ENCODE measurements at regions not wholly inside any gene's neighbourhood (a gene's known extent, or its start where the extent isn't known, plus 50 kb on each side); places are given as distances from the start of the nearest gene placed in this dataset.

- Histone ChIP-seq H3K4me3 (ENCODE audit: insufficient read depth, low read depth, low read length, poor library complexity, severe bottlenecking) (no peak overlapping the region), H3K27me3 (replicated peaks; ENCODE audit: control insufficient read depth, insufficient read depth, low read length, poor library complexity, severe bottlenecking) (no peaks in the 10 kb centered on the region), H3K4me1 (ENCODE audit: control insufficient read depth, insufficient read depth, low read length, poor library complexity, severe bottlenecking) (no peaks in the 10 kb centered on the region), H3K9me3 (ENCODE audit: control insufficient read depth, low read length) (no peaks in the 10 kb centered on the region), H3K27ac (ENCODE audit: insufficient read depth, low read length, poor library complexity, severe bottlenecking) (no peak overlapping the region), H3K36me3 (ENCODE audit: control insufficient read depth, insufficient read depth, low read length) (no peaks in the 10 kb centered on the region)
- no peak for DNase-seq
These were observed 192.8 kb upstream of the BCOR start for GRCh38 chrX:40290517-40290916.

- Histone ChIP-seq H3K9me3 (ENCODE audit: control insufficient read depth, low read length) (no peaks in the 10 kb centered on the region), H3K4me3 (ENCODE audit: insufficient read depth, low read depth, low read length, poor library complexity, severe bottlenecking) (no peak overlapping the region), H3K4me1 (ENCODE audit: control insufficient read depth, insufficient read depth, low read length, poor library complexity, severe bottlenecking) (peaks cover 7% of the 10 kb centered on the region), H3K27me3 (replicated peaks; ENCODE audit: control insufficient read depth, insufficient read depth, low read length, poor library complexity, severe bottlenecking) (no peaks in the 10 kb centered on the region), H3K36me3 (ENCODE audit: control insufficient read depth, insufficient read depth, low read length) (no peaks in the 10 kb centered on the region), H3K27ac (ENCODE audit: insufficient read depth, low read length, poor library complexity, severe bottlenecking) (no peak overlapping the region)
- DNase-seq, result no peak
These were observed 188.1 kb upstream of the BCOR start for GRCh38 chrX:40285876-40286275.

GRCh38 chrX:40284852-40285251 is 187.1 kb upstream of the BCOR start:
- peaks cover 7% of the 10 kb centered on the region for H3K4me1 ChIP-seq (ENCODE audit: control insufficient read depth, insufficient read depth, low read length, poor library complexity, severe bottlenecking)
- H3K9me3 ChIP-seq (ENCODE audit: control insufficient read depth, low read length), result no peaks in the 10 kb centered on the region
- no peak overlapping the region for H3K4me3 ChIP-seq (ENCODE audit: insufficient read depth, low read depth, low read length, poor library complexity, severe bottlenecking)
- H3K27ac ChIP-seq (ENCODE audit: insufficient read depth, low read length, poor library complexity, severe bottlenecking), result no peak overlapping the region
- H3K27me3 ChIP-seq (replicated peaks; ENCODE audit: control insufficient read depth, insufficient read depth, low read length, poor library complexity, severe bottlenecking), result no peaks in the 10 kb centered on the region
- H3K36me3 ChIP-seq (ENCODE audit: control insufficient read depth, insufficient read depth, low read length), result no peaks in the 10 kb centered on the region
- no peak for DNase-seq

GRCh38 chrX:40283981-40284380 is 186.2 kb upstream of the BCOR start:
- peaks cover 15% of the 10 kb centered on the region for H3K4me1 ChIP-seq (ENCODE audit: control insufficient read depth, insufficient read depth, low read length, poor library complexity, severe bottlenecking)
- no peak for DNase-seq
- H3K36me3 ChIP-seq (ENCODE audit: control insufficient read depth, insufficient read depth, low read length), result no peaks in the 10 kb centered on the region
- no peak overlapping the region for H3K4me3 ChIP-seq (ENCODE audit: insufficient read depth, low read depth, low read length, poor library complexity, severe bottlenecking)
- no peak overlapping the region for H3K27ac ChIP-seq (ENCODE audit: insufficient read depth, low read length, poor library complexity, severe bottlenecking)
- no peaks in the 10 kb centered on the region for H3K9me3 ChIP-seq (ENCODE audit: control insufficient read depth, low read length)
- H3K27me3 ChIP-seq (replicated peaks; ENCODE audit: control insufficient read depth, insufficient read depth, low read length, poor library complexity, severe bottlenecking), result no peaks in the 10 kb centered on the region

- Histone ChIP-seq H3K27ac (ENCODE audit: insufficient read depth, low read length, poor library complexity, severe bottlenecking) (no peak overlapping the region), H3K4me1 (ENCODE audit: control insufficient read depth, insufficient read depth, low read length, poor library complexity, severe bottlenecking) (peaks cover 16% of the 10 kb centered on the region), H3K36me3 (ENCODE audit: control insufficient read depth, insufficient read depth, low read length) (no peaks in the 10 kb centered on the region), H3K4me3 (ENCODE audit: insufficient read depth, low read depth, low read length, poor library complexity, severe bottlenecking) (no peak overlapping the region), H3K27me3 (replicated peaks; ENCODE audit: control insufficient read depth, insufficient read depth, low read length, poor library complexity, severe bottlenecking) (no peaks in the 10 kb centered on the region), H3K9me3 (ENCODE audit: control insufficient read depth, low read length) (no peaks in the 10 kb centered on the region)
- no peak for DNase-seq
These were observed 185.3 kb upstream of the BCOR start for GRCh38 chrX:40282946-40283660.

- peaks cover 20% of the 10 kb centered on the region for H3K4me1 ChIP-seq (ENCODE audit: control insufficient read depth, insufficient read depth, low read length, poor library complexity, severe bottlenecking)
- no peaks in the 10 kb centered on the region for H3K27me3 ChIP-seq (replicated peaks; ENCODE audit: control insufficient read depth, insufficient read depth, low read length, poor library complexity, severe bottlenecking)
- no peaks in the 10 kb centered on the region for H3K36me3 ChIP-seq (ENCODE audit: control insufficient read depth, insufficient read depth, low read length)
- H3K4me3 ChIP-seq (ENCODE audit: insufficient read depth, low read depth, low read length, poor library complexity, severe bottlenecking), result no peak overlapping the region
- H3K27ac ChIP-seq (ENCODE audit: insufficient read depth, low read length, poor library complexity, severe bottlenecking), result no peak overlapping the region
- H3K9me3 ChIP-seq (ENCODE audit: control insufficient read depth, low read length), result no peaks in the 10 kb centered on the region
- DNase-seq, result no peak
These were observed 184.6 kb upstream of the BCOR start for GRCh38 chrX:40282348-40282747.

GRCh38 chrX:40281336-40282005 is 183.7 kb upstream of the BCOR start:
- H3K9me3 ChIP-seq (ENCODE audit: control insufficient read depth, low read length), result no peaks in the 10 kb centered on the region
- no peaks in the 10 kb centered on the region for H3K36me3 ChIP-seq (ENCODE audit: control insufficient read depth, insufficient read depth, low read length)
- H3K4me1 ChIP-seq (ENCODE audit: control insufficient read depth, insufficient read depth, low read length, poor library complexity, severe bottlenecking), result peaks cover 20% of the 10 kb centered on the region
- peak in 2 of 3 donors; percentile 9 to 15 for DNase-seq
- no peak overlapping the region for H3K4me3 ChIP-seq (ENCODE audit: insufficient read depth, low read depth, low read length, poor library complexity, severe bottlenecking)
- no peaks in the 10 kb centered on the region for H3K27me3 ChIP-seq (replicated peaks; ENCODE audit: control insufficient read depth, insufficient read depth, low read length, poor library complexity, severe bottlenecking)
- no peak overlapping the region for H3K27ac ChIP-seq (ENCODE audit: insufficient read depth, low read length, poor library complexity, severe bottlenecking)

- Histone ChIP-seq H3K36me3 (ENCODE audit: control insufficient read depth, insufficient read depth, low read length) (no peaks in the 10 kb centered on the region), H3K27ac (ENCODE audit: insufficient read depth, low read length, poor library complexity, severe bottlenecking) (no peak overlapping the region), H3K9me3 (ENCODE audit: control insufficient read depth, low read length) (no peaks in the 10 kb centered on the region), H3K4me3 (ENCODE audit: insufficient read depth, low read depth, low read length, poor library complexity, severe bottlenecking) (no peak overlapping the region), H3K4me1 (ENCODE audit: control insufficient read depth, insufficient read depth, low read length, poor library complexity, severe bottlenecking) (peaks cover 20% of the 10 kb centered on the region), H3K27me3 (replicated peaks; ENCODE audit: control insufficient read depth, insufficient read depth, low read length, poor library complexity, severe bottlenecking) (no peaks in the 10 kb centered on the region)
- DNase-seq, result no peak
These were observed 182.0 kb upstream of the BCOR start for GRCh38 chrX:40279762-40280161.

GRCh38 chrX:40279091-40279430 is 181.3 kb upstream of the BCOR start:
- no peaks in the 10 kb centered on the region for H3K27me3 ChIP-seq (replicated peaks; ENCODE audit: control insufficient read depth, insufficient read depth, low read length, poor library complexity, severe bottlenecking)
- no peaks in the 10 kb centered on the region for H3K36me3 ChIP-seq (ENCODE audit: control insufficient read depth, insufficient read depth, low read length)
- H3K4me3 ChIP-seq (ENCODE audit: insufficient read depth, low read depth, low read length, poor library complexity, severe bottlenecking), result no peak overlapping the region
- no peaks in the 10 kb centered on the region for H3K9me3 ChIP-seq (ENCODE audit: control insufficient read depth, low read length)
- DNase-seq, result no peak
- H3K4me1 ChIP-seq (ENCODE audit: control insufficient read depth, insufficient read depth, low read length, poor library complexity, severe bottlenecking), result peaks cover 20% of the 10 kb centered on the region
- H3K27ac ChIP-seq (ENCODE audit: insufficient read depth, low read length, poor library complexity, severe bottlenecking), result peak overlapping the region; percentile 63

GRCh38 chrX:40278340-40279090 is 180.8 kb upstream of the BCOR start:
- Histone ChIP-seq H3K4me3 (ENCODE audit: insufficient read depth, low read depth, low read length, poor library complexity, severe bottlenecking) (no peak overlapping the region), H3K36me3 (ENCODE audit: control insufficient read depth, insufficient read depth, low read length) (no peaks in the 10 kb centered on the region), H3K9me3 (ENCODE audit: control insufficient read depth, low read length) (no peaks in the 10 kb centered on the region), H3K4me1 (ENCODE audit: control insufficient read depth, insufficient read depth, low read length, poor library complexity, severe bottlenecking) (peaks cover 20% of the 10 kb centered on the region), H3K27me3 (replicated peaks; ENCODE audit: control insufficient read depth, insufficient read depth, low read length, poor library complexity, severe bottlenecking) (no peaks in the 10 kb centered on the region), H3K27ac (ENCODE audit: insufficient read depth, low read length, poor library complexity, severe bottlenecking) (peak overlapping the region; percentile 63)
- peak; percentile 69 to 72 (median 72) for DNase-seq

Data from effector memory CD4-positive, alpha-beta T cell (primary cell).